ENCODE measurements at regions not wholly inside any gene's neighbourhood (a gene's known extent, or its start where the extent isn't known, plus 50 kb on each side); places are given as distances from the start of the nearest gene placed in this dataset.

DNA sequence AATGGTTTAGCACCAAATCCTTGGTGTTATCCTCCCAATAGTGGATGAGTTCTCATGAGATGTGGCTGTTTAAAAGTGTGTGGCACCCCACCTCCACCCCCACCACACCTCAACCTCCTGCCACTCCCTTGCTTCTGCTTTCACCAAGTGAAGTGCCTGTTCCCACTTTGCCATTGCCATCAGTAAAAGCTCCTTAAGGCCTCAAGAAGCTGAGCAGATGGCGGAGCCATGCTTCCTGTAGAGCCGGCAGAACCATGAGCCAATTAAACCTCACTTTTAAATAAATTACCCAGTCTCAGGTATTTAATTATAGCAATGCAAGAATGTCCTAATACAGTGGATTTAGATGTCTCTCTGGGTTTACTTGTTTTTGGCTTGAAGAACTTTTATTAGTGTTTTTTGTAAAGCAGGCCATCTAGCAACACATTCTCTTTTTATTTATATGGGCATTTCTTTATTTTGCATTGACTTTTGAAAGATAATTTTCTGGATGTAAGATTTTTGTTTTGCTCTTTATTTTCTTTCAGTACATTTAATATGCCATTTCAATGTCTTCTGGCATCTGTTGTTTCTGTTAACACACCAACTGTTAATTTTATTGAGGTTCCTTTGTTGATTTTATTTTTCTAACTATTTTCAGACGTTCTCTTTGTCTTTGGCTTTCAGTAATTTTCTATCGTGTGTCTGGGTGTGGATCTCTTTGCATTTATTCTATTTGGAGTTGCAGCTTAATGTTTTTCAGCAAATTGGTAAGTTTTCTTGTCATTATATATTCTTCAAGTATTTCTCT is 724.5 kb upstream of the CNTN5 start:
- H3K9ac ChIP-seq (ENCODE audit: low read length): no peak overlapping the region
- DNase-seq: no peak
- POLR2A ChIA-PET: no interaction called here
- no peaks in the 10 kb centered on the region for H3K79me2 ChIP-seq (ENCODE audit: control insufficient read depth, insufficient read depth, low read length)
- CTCF ChIA-PET: no interaction called here
- no peaks in the 10 kb centered on the region for H3K9me3 Mint-ChIP-seq (ENCODE audit: insufficient read depth)
- peaks cover 0 to 4% (median 0%) of the 10 kb centered on the region in 3 donors for H3K9me3 ChIP-seq (ENCODE audit: control extremely low read depth in 1 of 3, control insufficient read depth in 2 of 3, insufficient read depth in 1 of 3, low read length in 2 of 3)
- H2AFZ ChIP-seq (ENCODE audit: insufficient read depth, low read depth, low read length, poor library complexity, severe bottlenecking): peak overlapping the region; percentile 22
- no peak overlapping the region for H3K4me2 ChIP-seq (replicated peaks; ENCODE audit: low read depth, low read length, poor library complexity, severe bottlenecking)
- H3K4me3 Mint-ChIP-seq: no peak overlapping the region
- H3K27me3 Mint-ChIP-seq: no peaks in the 10 kb centered on the region
- WGBS (ENCODE audit: insufficient coverage): no CpG with 5 or more reads among the region's 4 CpGs
- no peak overlapping the region for H3K27ac ChIP-seq (ENCODE audit: low read length in 2 of 2)
- ATAC-seq (ENCODE audit: low read depth): no peak
- no peak for TF ChIP-seq EZH2 (IDR thresholded peaks at IDR 0.05; ENCODE audit: borderline replicate concordance, insufficient read depth, low read depth, low read length, poor library complexity, severe bottlenecking)
- TF ChIP-seq, protein P1, sequence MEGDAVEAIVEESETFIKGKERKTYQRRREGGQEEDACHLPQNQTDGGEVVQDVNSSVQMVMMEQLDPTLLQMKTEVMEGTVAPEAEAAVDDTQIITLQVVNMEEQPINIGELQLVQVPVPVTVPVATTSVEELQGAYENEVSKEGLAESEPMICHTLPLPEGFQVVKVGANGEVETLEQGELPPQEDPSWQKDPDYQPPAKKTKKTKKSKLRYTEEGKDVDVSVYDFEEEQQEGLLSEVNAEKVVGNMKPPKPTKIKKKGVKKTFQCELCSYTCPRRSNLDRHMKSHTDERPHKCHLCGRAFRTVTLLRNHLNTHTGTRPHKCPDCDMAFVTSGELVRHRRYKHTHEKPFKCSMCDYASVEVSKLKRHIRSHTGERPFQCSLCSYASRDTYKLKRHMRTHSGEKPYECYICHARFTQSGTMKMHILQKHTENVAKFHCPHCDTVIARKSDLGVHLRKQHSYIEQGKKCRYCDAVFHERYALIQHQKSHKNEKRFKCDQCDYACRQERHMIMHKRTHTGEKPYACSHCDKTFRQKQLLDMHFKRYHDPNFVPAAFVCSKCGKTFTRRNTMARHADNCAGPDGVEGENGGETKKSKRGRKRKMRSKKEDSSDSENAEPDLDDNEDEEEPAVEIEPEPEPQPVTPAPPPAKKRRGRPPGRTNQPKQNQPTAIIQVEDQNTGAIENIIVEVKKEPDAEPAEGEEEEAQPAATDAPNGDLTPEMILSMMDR (IDR thresholded peaks at IDR 0.05): no peak
- H3K27ac Mint-ChIP-seq: no peak overlapping the region
- no peaks in the 10 kb centered on the region for H3K4me1 ChIP-seq (ENCODE audit: control insufficient read depth in 2 of 2, insufficient read depth in 2 of 2, low read length in 2 of 2)
- intact Hi-C loops (cut with micrococcal nuclease): no loop called here
- H3K4me3 ChIP-seq (ENCODE audit: control extremely low read depth in 1 of 5, extremely low read depth in 1 of 5, insufficient read depth in 1 of 5, low read depth in 2 of 5, low read length in 4 of 5): no peak overlapping the region
- no peaks in the 10 kb centered on the region for H4K20me1 ChIP-seq (ENCODE audit: control insufficient read depth, insufficient read depth, low read length, poor library complexity, severe bottlenecking)
- no peaks in the 10 kb centered on the region for H3K36me3 ChIP-seq (replicated peaks in 1 of 2; ENCODE audit: control extremely low read depth in 1 of 2, control insufficient read depth in 1 of 2, extremely low read depth in 1 of 2, insufficient read depth in 2 of 2, low read length in 1 of 2)
- no peaks in the 10 kb centered on the region for H3K27me3 ChIP-seq (replicated peaks in 1 of 4; ENCODE audit: control extremely low read depth in 1 of 4, control insufficient read depth in 3 of 4, insufficient read depth in 4 of 4, low read length in 3 of 4)
- H3K4me1 Mint-ChIP-seq: no peaks in the 10 kb centered on the region

DNA sequence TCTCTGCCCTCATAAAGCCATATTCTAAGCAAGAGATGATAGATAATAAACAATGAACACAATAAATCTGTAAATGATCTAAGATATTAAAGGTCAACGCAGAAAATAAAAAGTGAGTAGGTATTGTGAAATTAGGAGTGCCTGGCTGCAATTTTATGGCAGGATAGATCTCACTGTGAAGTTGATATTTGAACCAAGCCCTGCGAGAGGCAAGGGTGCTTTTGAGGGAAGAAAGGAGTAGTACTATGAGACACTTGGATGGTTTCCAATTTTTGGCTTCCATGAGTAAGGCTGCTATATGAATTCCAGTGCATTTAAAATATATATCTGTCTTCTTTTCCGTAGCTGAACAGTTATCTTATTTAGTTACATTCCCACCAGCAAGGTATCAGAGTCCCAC is 720.0 kb upstream of the CNTN5 start:
- POLR2A ChIA-PET: no interaction called here
- 57% methylated on average over 1 of the region's 3 CpGs for WGBS (ENCODE audit: insufficient coverage)
- Histone ChIP-seq H3K79me2 (ENCODE audit: control insufficient read depth, insufficient read depth, low read length) (no peaks in the 10 kb centered on the region), H3K4me2 (replicated peaks; ENCODE audit: low read depth, low read length, poor library complexity, severe bottlenecking) (no peak overlapping the region), H3K27me3 (replicated peaks in 1 of 4; ENCODE audit: control extremely low read depth in 1 of 4, control insufficient read depth in 3 of 4, insufficient read depth in 4 of 4, low read length in 3 of 4) (no peaks in the 10 kb centered on the region), H4K20me1 (ENCODE audit: control insufficient read depth, insufficient read depth, low read length, poor library complexity, severe bottlenecking) (no peaks in the 10 kb centered on the region), H3K4me1 (ENCODE audit: control insufficient read depth in 2 of 2, insufficient read depth in 2 of 2, low read length in 2 of 2) (no peaks in the 10 kb centered on the region), H3K36me3 (replicated peaks in 1 of 2; ENCODE audit: control extremely low read depth in 1 of 2, control insufficient read depth in 1 of 2, extremely low read depth in 1 of 2, insufficient read depth in 2 of 2, low read length in 1 of 2) (no peaks in the 10 kb centered on the region), H2AFZ (ENCODE audit: insufficient read depth, low read depth, low read length, poor library complexity, severe bottlenecking) (no peak overlapping the region), H3K27ac (ENCODE audit: low read length in 2 of 2) (no peak overlapping the region), H3K9ac (ENCODE audit: low read length) (no peak overlapping the region), H3K4me3 (ENCODE audit: control extremely low read depth in 1 of 5, extremely low read depth in 1 of 5, insufficient read depth in 1 of 5, low read depth in 2 of 5, low read length in 4 of 5) (no peak overlapping the region), H3K9me3 (ENCODE audit: control extremely low read depth in 1 of 3, control insufficient read depth in 2 of 3, insufficient read depth in 1 of 3, low read length in 2 of 3) (no peaks in the 10 kb centered on the region)
- Mint-ChIP-seq H3K27ac (no peak overlapping the region), H3K4me3 (no peak overlapping the region), H3K4me1 (no peaks in the 10 kb centered on the region), H3K27me3 (no peaks in the 10 kb centered on the region), H3K9me3 (ENCODE audit: insufficient read depth) (no peaks in the 10 kb centered on the region)
- intact Hi-C loops (cut with micrococcal nuclease): no loop called here
- no peak for ATAC-seq (ENCODE audit: low read depth)
- TF ChIP-seq, protein P1 (IDR thresholded peaks at IDR 0.05): no peak
- TF ChIP-seq EZH2 (IDR thresholded peaks at IDR 0.05; ENCODE audit: borderline replicate concordance, insufficient read depth, low read depth, low read length, poor library complexity, severe bottlenecking): no peak
- CTCF ChIA-PET: no interaction called here
- DNase-seq: no peak
